Uterus (tissue), 2 donors: ENCODE measurements at regions not wholly inside any gene's neighbourhood (a gene's known extent, or its start where the extent isn't known, plus 50 kb on each side); places are given as distances from the start of the nearest gene placed in this dataset.

Source experiments
- CTCF ChIP-seq, 4 experiments: fragments of 200-600 bp in 2 of 4; fragments of 450-650 bp in 2 of 4; sonication (generic) in 2 of 4; IDR thresholded peaks; one replicate each; pipeline ENCODE4 v1.5.1; 2016 to 2019; ENCODE audit warnings: antibody characterized with exemption in 4 of 4, mild to moderate bottlenecking in 2 of 4, moderate library complexity in 1 of 4
- POLR2A ChIP-seq, 2 donors: fragments of 450-650 bp; IDR thresholded peaks; one replicate each; pipeline ENCODE4 v1.6.1; 2016; ENCODE audit warnings: antibody characterized with exemption in 2 of 2, mild to moderate bottlenecking in 1 of 2, moderate library complexity in 1 of 2

GRCh38 chr12:124188084-124188483 is 106.8 kb upstream of the RFLNA start:
- TF ChIP-seq POLR2A (IDR thresholded peaks at IDR 0.05) (no peak), CTCF (IDR thresholded peaks at IDR 0.05) (no peak)
